ENCODE measurements at regions not wholly inside any gene's neighbourhood (a gene's known extent, or its start where the extent isn't known, plus 50 kb on each side); places are given as distances from the start of the nearest gene placed in this dataset.

DNA sequence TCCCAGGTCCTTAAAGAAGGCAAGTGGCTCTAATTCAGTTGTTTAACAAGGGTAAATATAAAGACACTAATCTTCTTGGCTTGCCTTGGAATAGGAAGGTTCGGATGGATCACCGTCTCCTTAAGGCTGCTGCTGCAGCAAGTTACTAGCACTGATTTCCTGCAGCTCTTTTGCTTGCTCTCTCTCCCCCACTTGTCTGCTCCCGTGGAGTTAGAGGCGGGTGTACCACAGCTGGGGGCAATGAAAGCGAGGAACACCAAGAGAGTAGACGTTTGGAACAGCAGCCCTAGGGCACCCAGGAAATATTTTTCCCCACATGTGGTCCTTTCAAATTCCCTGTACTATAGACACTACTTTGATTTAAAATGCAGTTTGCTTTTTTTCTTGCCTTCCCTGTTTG, 202.2 kb downstream of the SH2D1A start:
- TF ChIP-seq, protein P1, sequence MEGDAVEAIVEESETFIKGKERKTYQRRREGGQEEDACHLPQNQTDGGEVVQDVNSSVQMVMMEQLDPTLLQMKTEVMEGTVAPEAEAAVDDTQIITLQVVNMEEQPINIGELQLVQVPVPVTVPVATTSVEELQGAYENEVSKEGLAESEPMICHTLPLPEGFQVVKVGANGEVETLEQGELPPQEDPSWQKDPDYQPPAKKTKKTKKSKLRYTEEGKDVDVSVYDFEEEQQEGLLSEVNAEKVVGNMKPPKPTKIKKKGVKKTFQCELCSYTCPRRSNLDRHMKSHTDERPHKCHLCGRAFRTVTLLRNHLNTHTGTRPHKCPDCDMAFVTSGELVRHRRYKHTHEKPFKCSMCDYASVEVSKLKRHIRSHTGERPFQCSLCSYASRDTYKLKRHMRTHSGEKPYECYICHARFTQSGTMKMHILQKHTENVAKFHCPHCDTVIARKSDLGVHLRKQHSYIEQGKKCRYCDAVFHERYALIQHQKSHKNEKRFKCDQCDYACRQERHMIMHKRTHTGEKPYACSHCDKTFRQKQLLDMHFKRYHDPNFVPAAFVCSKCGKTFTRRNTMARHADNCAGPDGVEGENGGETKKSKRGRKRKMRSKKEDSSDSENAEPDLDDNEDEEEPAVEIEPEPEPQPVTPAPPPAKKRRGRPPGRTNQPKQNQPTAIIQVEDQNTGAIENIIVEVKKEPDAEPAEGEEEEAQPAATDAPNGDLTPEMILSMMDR (IDR thresholded peaks at IDR 0.05; ENCODE audit: insufficient read depth, missing control alignments), result no peak
- FAIRE-seq, result no peak
- DNase-seq (ENCODE audit: insufficient read length, low spot score), result no peak

DNA sequence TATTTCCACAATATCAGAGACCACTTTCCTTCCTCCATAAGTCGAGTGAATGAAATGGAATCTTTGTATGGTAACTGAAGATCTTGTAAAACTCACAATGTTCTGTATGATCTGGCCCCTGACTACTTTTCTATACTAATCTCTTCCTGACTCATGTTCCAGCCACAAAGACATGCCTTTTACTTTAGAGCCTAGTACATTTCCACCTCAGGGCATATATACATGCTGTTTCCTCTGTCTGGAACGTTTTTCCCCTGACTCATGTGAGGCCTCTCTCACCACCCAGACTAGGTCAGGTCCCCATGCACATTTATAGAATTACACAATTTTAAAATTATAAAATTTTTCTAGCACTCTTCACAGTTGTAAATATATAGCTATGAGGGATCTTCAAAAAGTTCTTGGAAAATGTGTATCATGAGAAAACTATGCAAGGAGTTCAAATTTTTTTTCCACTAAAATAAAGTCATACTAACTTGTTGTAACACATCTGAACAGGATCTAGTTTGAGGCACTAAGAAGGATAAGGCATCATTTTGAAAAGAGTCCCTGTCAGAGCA, 208.8 kb downstream of the SH2D1A start:
- DNase-seq (ENCODE audit: insufficient read length, low spot score), result no peak
- TF ChIP-seq, protein P1 (IDR thresholded peaks at IDR 0.05; ENCODE audit: insufficient read depth, missing control alignments), result no peak
- FAIRE-seq, result no peak

DNA sequence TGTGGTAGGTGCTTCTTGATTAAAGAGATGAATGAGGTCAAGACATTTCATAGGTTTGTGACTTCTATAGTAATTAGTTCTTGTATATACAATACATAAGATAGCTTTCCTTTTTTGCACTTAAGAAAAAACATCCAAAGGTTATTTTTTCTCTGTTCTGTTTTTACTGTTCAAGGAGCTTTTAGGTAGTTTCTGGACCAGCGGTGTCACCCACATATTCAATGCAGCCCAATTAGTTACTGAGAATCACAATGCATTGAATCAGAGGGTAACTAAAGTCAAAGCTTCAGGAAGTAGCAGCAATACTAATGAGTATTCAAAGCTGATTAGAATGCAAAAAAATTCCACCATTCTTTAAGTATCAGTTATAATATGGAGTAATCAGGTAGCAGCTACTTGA, 211.6 kb downstream of the SH2D1A start:
- DNase-seq (ENCODE audit: insufficient read length, low spot score) (no peak), FAIRE-seq (no peak)
- TF ChIP-seq, protein P1 (IDR thresholded peaks at IDR 0.05; ENCODE audit: insufficient read depth, missing control alignments), result no peak

DNA sequence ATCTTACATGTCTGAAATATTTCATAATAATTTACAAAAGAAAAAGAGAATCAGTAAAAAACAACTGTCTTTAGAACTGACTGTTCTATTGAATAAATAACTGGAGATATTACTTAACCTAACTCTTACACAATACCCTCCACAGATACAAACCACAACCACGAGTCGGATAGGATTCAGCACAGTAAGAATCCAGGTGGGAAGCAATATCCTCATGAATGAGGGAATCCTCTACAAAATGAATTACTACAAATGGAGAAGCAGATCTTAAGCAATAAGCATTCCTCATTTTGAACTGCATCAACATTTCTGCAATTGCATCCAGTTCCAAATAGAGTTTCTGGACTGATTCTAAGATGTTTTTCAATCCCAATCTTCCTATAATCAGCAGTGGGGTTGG, 227.1 kb downstream of the SH2D1A start:
- no peak for DNase-seq (ENCODE audit: insufficient read length, low spot score)
- FAIRE-seq, result no peak
- TF ChIP-seq, protein P1 (IDR thresholded peaks at IDR 0.05; ENCODE audit: insufficient read depth, missing control alignments), result no peak

DNA sequence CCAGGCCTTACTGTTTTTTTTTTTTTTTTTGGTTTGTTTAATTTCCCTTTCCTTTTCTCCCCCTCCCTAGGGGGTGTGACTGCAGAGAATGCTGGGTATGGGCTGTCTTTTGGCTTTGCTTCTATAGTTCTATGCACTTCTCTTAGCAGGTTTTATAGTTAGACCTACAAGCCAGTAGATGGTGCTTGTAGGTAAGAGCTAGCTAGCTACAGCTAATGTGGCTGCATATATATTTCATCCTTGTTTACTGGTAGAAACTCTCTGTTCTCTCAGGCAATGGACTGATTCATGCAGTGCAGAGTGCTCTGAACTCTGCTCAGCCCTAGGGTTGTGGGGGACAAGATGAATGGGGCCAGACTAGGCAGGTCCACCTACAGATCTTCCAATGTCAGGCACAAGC, 246.4 kb downstream of the SH2D1A start:
- FAIRE-seq, result no peak
- TF ChIP-seq, protein P1 (IDR thresholded peaks at IDR 0.05; ENCODE audit: insufficient read depth, missing control alignments), result no peak
- no peak for DNase-seq (ENCODE audit: insufficient read length, low spot score)

DNA sequence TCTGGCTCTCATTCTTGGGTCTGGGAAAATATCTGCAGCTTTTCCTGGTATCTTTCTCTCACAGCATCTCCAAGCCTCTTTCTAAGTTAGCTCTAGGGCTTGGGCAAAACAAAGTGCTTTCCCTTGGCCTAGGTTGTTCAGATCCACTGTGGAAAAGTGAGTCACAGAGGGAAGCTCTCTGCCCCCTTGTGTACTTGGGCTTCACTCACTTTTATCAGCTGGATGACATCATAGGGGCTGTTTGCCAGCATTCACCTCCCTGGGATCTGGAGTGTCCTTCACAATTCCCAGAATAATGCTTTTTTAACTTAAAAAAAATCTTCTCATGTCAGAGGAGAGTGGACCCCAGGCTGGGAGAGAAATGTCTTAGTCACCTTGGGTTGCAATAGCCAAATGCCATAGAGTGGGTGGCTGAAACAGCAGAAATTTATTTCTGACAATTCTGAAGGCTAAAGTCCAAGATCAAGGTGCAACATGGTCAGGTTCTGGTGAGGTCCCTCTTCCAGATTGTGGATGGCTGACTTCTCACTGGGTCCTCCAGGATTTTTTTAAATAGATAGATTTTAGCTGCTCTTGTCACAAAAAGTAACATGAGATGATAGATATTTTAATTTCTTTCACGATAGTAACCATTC, 247.8 kb downstream of the SH2D1A start:
- FAIRE-seq, result no peak
- TF ChIP-seq, protein P1 (IDR thresholded peaks at IDR 0.05; ENCODE audit: insufficient read depth, missing control alignments), result no peak

DNA sequence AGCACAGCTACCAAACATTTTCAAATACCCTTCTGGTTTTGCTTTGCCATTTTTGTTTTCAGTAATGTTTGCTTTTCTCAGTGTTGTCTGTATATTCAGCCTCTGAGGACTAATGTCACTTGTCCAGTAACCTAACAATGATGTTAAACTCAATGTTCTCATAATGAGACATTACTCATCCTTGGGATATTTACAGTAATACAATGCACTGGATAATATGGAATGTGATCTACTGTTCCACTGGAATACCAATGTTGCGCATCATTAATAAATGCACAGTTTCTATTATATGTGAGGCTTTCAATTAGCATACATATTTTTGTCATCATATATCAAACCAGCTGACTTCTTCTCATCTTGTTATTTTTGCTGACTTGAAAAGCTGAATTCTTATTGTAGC, 259.1 kb downstream of the SH2D1A start:
- TF ChIP-seq, protein P1 (IDR thresholded peaks at IDR 0.05; ENCODE audit: insufficient read depth, missing control alignments), result no peak
- DNase-seq (ENCODE audit: insufficient read length, low spot score), result no peak
- no peak for FAIRE-seq

More for the DNA sequence above, 247.8 kb downstream of the SH2D1A start:
- no peak for DNase-seq (ENCODE audit: insufficient read length, low spot score)

Data from D721Med (cell line).